PC-3 (cell line): ENCODE measurements at regions not wholly inside any gene's neighbourhood (a gene's known extent, or its start where the extent isn't known, plus 50 kb on each side); places are given as distances from the start of the nearest gene placed in this dataset.

ENCODE experiments used
- ATAC-seq: fragments of 200-7000 bp; cut with Tn5 transposase; 2 replicates; pipeline ENCODE4 v1.9.1; 2020; ENCODE audit warnings: mild to moderate bottlenecking, moderate library complexity
- BruUV-seq: library from RNA; stranded (reverse); fragments of 400-500 nt; replicated peaks from 2 replicates; lab custom pipeline; 2021; lab: Mats Ljungman, UMichigan
- CTCF ChIA-PET: fragments of 300-600 bp; sonication (Branson Sonifier 250); formaldehyde crosslinking; loops from one replicate; lab custom pipeline; 2022; ENCODE audit warnings: antibody characterized with exemption; lab: Charles Lee
- POLR2A ChIA-PET: fragments of 300-600 bp; sonication (Branson Sonifier 250); formaldehyde crosslinking; loops from one replicate; lab custom pipeline; 2022; ENCODE audit warnings: antibody characterized with exemption; ENCODE audit not compliant: unreplicated experiment; lab: Charles Lee
- DNase-seq: peaks from one replicate; pipeline ENCODE4 v3.0.0-alpha.2; 2015
- H2AFZ ChIP-seq: fragments of 300-600 bp; sonication (generic); 2 replicates; pipeline ENCODE4 v1.6.0; 2016; ENCODE audit warnings: antibody characterized with exemption, low read length
- H3F3A ChIP-seq: fragments of 300-600 bp; sonication (generic); one replicate; pipeline ENCODE4 v1.6.0; 2017; ENCODE audit warnings: antibody characterized with exemption, low read length, control low read depth, mild to moderate bottlenecking; ENCODE audit not compliant: unreplicated experiment
- H3K27ac ChIP-seq: fragments of 300-600 bp; sonication (generic); 2 replicates; pipeline ENCODE4 v1.5.1; 2016; ENCODE audit warnings: mild to moderate bottlenecking, low read length
- H3K27me3 ChIP-seq: fragments of 300-600 bp; sonication (generic); 2 replicates; pipeline ENCODE4 v1.6.1; 2016; ENCODE audit warnings: low read length, mixed read lengths
- H3K36me3 ChIP-seq: fragments of 300-600 bp; sonication (generic); 2 replicates; pipeline ENCODE4 v1.6.1; 2016; ENCODE audit warnings: low read depth, mixed run types, low read length, mixed read lengths
- H3K4me1 ChIP-seq: fragments of 300-600 bp; sonication (generic); 2 replicates; pipeline ENCODE4 v1.5.1; 2016; ENCODE audit warnings: low read length; ENCODE audit not compliant: insufficient read depth
- H3K4me2 ChIP-seq: fragments of 300-600 bp; sonication (generic); 2 replicates; pipeline ENCODE4 v1.6.0; 2016; ENCODE audit warnings: low read length
- H3K4me3 ChIP-seq: fragments of 300-600 bp; sonication (generic); 2 replicates; pipeline ENCODE4 v1.5.1; 2016; ENCODE audit warnings: mild to moderate bottlenecking, low read length, mixed read lengths
- H3K79me2 ChIP-seq: fragments of 300-600 bp; sonication (generic); 2 replicates; pipeline ENCODE4 v1.6.1; 2017; ENCODE audit warnings: low read length, mixed read lengths
- H3K9ac ChIP-seq: fragments of 300-600 bp; sonication (generic); 2 replicates; pipeline ENCODE4 v1.6.0; 2016; ENCODE audit warnings: mild to moderate bottlenecking, low read length
- H3K9me2 ChIP-seq: fragments of 300-600 bp; sonication (generic); replicated peaks from 2 replicates; pipeline ENCODE4 v1.6.1; 2016; ENCODE audit warnings: mixed run types, low read length, mixed read lengths
- H3K9me3 ChIP-seq: fragments of 300-600 bp; sonication (generic); 2 replicates; pipeline ENCODE4 v1.6.1; 2016; ENCODE audit warnings: low read length, mixed read lengths
- H4K20me1 ChIP-seq: fragments of 300-600 bp; sonication (generic); 2 replicates; pipeline ENCODE4 v1.6.1; 2016; ENCODE audit warnings: low read length, mixed read lengths
- CTCF ChIP-seq: fragments of 300-600 bp; sonication (generic); conservative IDR thresholded peaks from 2 replicates; pipeline ENCODE4 v1.5.1; 2017; ENCODE audit warnings: antibody characterized with exemption, low read depth, mild to moderate bottlenecking, low read length
- EZH2 ChIP-seq: fragments of 300-600 bp; sonication (generic); IDR thresholded peaks from one replicate; pipeline ENCODE4 v1.6.1; 2017; ENCODE audit warnings: antibody characterized with exemption, mild to moderate bottlenecking, low read length; ENCODE audit not compliant: unreplicated experiment
- EZH2phosphoT487 ChIP-seq: fragments of 300-600 bp; sonication (generic); IDR thresholded peaks from 2 replicates; pipeline ENCODE4 v1.6.1; 2018; ENCODE audit warnings: mild to moderate bottlenecking, antibody characterized with exemption, low read length, borderline replicate concordance
- intact Hi-C: fragments of 100-400 bp; cut with micrococcal nuclease; formaldehyde crosslinking; loops from 2 replicates; pipeline ENCODE4 v1.9.0; 2023

GRCh38 chr7:16344927-16345326, 76.4 kb downstream of the CRPPA start:
- ATAC-seq (no peak), DNase-seq (no peak)
- H3K27ac ChIP-seq: no peak overlapping the region
- H3K27me3 ChIP-seq: no peaks in the 10 kb centered on the region
- TF ChIP-seq EZH2phosphoT487: no peak
- no peak for TF ChIP-seq EZH2
- TF ChIP-seq CTCF: no peak
- intact Hi-C loops: loop anchor here (5.0 kb wide), 1 partner anchor 218 kb away; no protein-coding TSS in a partner anchor
- H3K4me1 ChIP-seq: peaks cover 29% of the 10 kb centered on the region
- H3K9ac ChIP-seq: no peak overlapping the region
- H2AFZ ChIP-seq: no peak overlapping the region
- H4K20me1 ChIP-seq: no peaks in the 10 kb centered on the region
- no peaks in the 10 kb centered on the region for H3K9me3 ChIP-seq
- H3K36me3 ChIP-seq: no peaks in the 10 kb centered on the region
- BruUV-seq: no TSS peak
- ChIA-PET POLR2A (no interaction called here), CTCF (interaction anchor here (0.6 kb wide), 1 partner anchor 9 kb away, joined by 3 read pairs; no protein-coding TSS in a partner anchor)
- H3K9me2 ChIP-seq: no peaks in the 10 kb centered on the region
- H3K4me3 ChIP-seq: no peak overlapping the region
- peaks cover 7% of the 10 kb centered on the region for H3F3A ChIP-seq
- H3K4me2 ChIP-seq: no peak overlapping the region
- no peaks in the 10 kb centered on the region for H3K79me2 ChIP-seq

- H3K4me2 ChIP-seq: no peak overlapping the region
- H3K27ac ChIP-seq: no peak overlapping the region
- H3K9me3 ChIP-seq: no peaks in the 10 kb centered on the region
- no peaks in the 10 kb centered on the region for H3K36me3 ChIP-seq
- H2AFZ ChIP-seq: no peak overlapping the region
- peaks cover 7% of the 10 kb centered on the region for H3F3A ChIP-seq
- H3K4me1 ChIP-seq: peaks cover 29% of the 10 kb centered on the region
- no peaks in the 10 kb centered on the region for H3K9me2 ChIP-seq
- intact Hi-C loops: no loop called here
- DNase-seq: no peak
- CTCF ChIA-PET: no interaction called here
- POLR2A ChIA-PET: no interaction called here
- TF ChIP-seq EZH2phosphoT487 (no peak), EZH2 (no peak), CTCF (no peak)
- no peak for ATAC-seq
- H3K4me3 ChIP-seq: no peak overlapping the region
- BruUV-seq: no TSS peak
- no peak overlapping the region for H3K9ac ChIP-seq
- no peaks in the 10 kb centered on the region for H4K20me1 ChIP-seq
- H3K79me2 ChIP-seq: no peaks in the 10 kb centered on the region
- no peaks in the 10 kb centered on the region for H3K27me3 ChIP-seq
These were observed 77.7 kb downstream of the CRPPA start for GRCh38 chr7:16343612-16344011.

- Histone ChIP-seq H3K9me2 (no peaks in the 10 kb centered on the region), H3K27me3 (no peaks in the 10 kb centered on the region), H3F3A (no peaks in the 10 kb centered on the region), H4K20me1 (no peaks in the 10 kb centered on the region), H3K4me2 (no peak overlapping the region), H3K79me2 (no peaks in the 10 kb centered on the region), H3K27ac (no peak overlapping the region), H3K4me3 (no peak overlapping the region), H3K9me3 (no peaks in the 10 kb centered on the region), H3K4me1 (no peaks in the 10 kb centered on the region; the same call in 1 of the 2 replicates), H2AFZ (no peak overlapping the region), H3K9ac (no peak overlapping the region), H3K36me3 (no peaks in the 10 kb centered on the region)
- BruUV-seq: no TSS peak
- DNase-seq (no peak), ATAC-seq (no peak)
- POLR2A ChIA-PET: no interaction called here
- CTCF ChIA-PET: no interaction called here
- intact Hi-C loops: no loop called here
- no peak for TF ChIP-seq EZH2phosphoT487
- no peak for TF ChIP-seq CTCF
- TF ChIP-seq EZH2: no peak
These were observed 83.3 kb downstream of the CRPPA start for GRCh38 chr7:16338065-16338464.
